Peyer's patch (tissue), 4 donors: ENCODE measurements at regions not wholly inside any gene's neighbourhood (a gene's known extent, or its start where the extent isn't known, plus 50 kb on each side); places are given as distances from the start of the nearest gene placed in this dataset.
"Not testable (repeated sequence)": the region's sequence is repeated elsewhere in the genome, so short reads cannot be mapped to it uniquely, and the experiment has no call there.

Source experiments
- POLR2A ChIP-seq, 2 donors: fragments of 450-650 bp; IDR thresholded peaks; one replicate each; pipeline ENCODE4 v1.5.1; 2017; ENCODE audit warnings: antibody characterized with exemption in 2 of 2, mild to moderate bottlenecking in 2 of 2, moderate library complexity in 2 of 2
- TF ChIP-seq, protein P1 (sequence below), 6 experiments: fragments of 450-650 bp in 4 of 6; fragments of 200-600 bp in 2 of 6; sonication (generic) in 1 of 6; IDR thresholded peaks; one replicate each; pipeline ENCODE4 v1.5.1; 2017 to 2019; ENCODE audit warnings: antibody characterized with exemption in 6 of 6, mild to moderate bottlenecking in 3 of 6, moderate library complexity in 1 of 6

DNA sequence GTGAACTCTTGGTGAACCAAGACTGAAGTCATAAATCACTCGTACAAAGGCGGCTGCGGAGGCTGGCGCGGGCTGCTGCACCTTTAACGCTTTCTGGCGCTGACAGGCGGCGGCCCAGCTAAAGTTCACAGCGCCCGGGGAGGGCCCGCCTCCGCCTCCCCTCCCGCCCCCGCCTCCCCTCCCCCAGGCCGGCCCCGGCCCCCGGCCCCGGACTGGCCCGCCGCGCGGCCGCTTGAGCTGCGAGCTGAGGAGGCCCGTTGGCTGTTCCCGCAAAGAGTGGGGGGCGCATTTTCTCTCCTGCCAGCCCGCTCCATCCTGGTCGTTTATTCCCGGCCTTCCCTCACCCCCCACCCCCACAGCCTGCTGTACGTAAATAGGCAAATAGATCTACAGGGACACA, 147.3 kb upstream of the ANKRD20A1 start:
- TF ChIP-seq, protein P1, sequence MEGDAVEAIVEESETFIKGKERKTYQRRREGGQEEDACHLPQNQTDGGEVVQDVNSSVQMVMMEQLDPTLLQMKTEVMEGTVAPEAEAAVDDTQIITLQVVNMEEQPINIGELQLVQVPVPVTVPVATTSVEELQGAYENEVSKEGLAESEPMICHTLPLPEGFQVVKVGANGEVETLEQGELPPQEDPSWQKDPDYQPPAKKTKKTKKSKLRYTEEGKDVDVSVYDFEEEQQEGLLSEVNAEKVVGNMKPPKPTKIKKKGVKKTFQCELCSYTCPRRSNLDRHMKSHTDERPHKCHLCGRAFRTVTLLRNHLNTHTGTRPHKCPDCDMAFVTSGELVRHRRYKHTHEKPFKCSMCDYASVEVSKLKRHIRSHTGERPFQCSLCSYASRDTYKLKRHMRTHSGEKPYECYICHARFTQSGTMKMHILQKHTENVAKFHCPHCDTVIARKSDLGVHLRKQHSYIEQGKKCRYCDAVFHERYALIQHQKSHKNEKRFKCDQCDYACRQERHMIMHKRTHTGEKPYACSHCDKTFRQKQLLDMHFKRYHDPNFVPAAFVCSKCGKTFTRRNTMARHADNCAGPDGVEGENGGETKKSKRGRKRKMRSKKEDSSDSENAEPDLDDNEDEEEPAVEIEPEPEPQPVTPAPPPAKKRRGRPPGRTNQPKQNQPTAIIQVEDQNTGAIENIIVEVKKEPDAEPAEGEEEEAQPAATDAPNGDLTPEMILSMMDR (IDR thresholded peaks at IDR 0.05): not testable (repeated sequence)
- not testable (repeated sequence) for TF ChIP-seq POLR2A (IDR thresholded peaks at IDR 0.05)
